Panc1 (cell line): ENCODE measurements at regions not wholly inside any gene's neighbourhood (a gene's known extent, or its start where the extent isn't known, plus 50 kb on each side); places are given as distances from the start of the nearest gene placed in this dataset.

Source experiments
- POLR2AphosphoS5 ChIP-seq: IDR thresholded peaks from 2 replicates; pipeline ENCODE4 v1.6.1; 2012; ENCODE audit warnings: mild to moderate bottlenecking, low read depth, low read length, moderate library complexity
- TF ChIP-seq, protein P1 (sequence below): fragments of 450-650 bp; IDR thresholded peaks from 2 replicates; pipeline ENCODE4 v1.5.1; 2017; ENCODE audit warnings: mild to moderate bottlenecking

DNA sequence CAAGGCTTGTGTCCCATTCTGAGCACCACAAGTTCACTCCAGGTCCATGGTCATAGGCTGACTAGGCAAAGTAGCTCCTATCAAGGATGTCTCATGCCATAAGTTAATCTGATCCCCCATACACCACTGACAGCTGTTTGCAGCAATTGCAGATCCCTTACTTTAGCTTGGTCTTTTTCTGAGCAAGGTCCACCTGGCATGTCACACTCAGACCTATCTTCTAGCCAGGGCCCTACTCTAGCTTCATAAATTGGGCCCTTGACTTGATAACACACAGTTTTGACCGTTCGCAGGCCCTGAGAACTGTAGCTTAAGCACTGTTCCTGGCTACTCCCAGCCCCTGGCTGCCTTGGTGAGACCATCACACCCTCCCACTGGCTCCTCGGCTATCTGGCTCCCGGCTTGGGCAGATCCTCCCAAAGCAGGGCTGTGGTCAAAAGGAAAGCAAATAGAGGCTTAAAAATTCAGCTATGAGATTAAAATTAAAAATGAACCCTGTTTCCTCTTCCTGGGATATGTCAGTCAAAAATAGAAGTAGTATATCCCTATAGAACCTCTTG lies 427.4 kb downstream of the RAB28 start:
- TF ChIP-seq, protein P1, sequence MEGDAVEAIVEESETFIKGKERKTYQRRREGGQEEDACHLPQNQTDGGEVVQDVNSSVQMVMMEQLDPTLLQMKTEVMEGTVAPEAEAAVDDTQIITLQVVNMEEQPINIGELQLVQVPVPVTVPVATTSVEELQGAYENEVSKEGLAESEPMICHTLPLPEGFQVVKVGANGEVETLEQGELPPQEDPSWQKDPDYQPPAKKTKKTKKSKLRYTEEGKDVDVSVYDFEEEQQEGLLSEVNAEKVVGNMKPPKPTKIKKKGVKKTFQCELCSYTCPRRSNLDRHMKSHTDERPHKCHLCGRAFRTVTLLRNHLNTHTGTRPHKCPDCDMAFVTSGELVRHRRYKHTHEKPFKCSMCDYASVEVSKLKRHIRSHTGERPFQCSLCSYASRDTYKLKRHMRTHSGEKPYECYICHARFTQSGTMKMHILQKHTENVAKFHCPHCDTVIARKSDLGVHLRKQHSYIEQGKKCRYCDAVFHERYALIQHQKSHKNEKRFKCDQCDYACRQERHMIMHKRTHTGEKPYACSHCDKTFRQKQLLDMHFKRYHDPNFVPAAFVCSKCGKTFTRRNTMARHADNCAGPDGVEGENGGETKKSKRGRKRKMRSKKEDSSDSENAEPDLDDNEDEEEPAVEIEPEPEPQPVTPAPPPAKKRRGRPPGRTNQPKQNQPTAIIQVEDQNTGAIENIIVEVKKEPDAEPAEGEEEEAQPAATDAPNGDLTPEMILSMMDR = no peak
- TF ChIP-seq POLR2AphosphoS5 = no peak
